ENCODE measurements at regions not wholly inside any gene's neighbourhood (a gene's known extent, or its start where the extent isn't known, plus 50 kb on each side); places are given as distances from the start of the nearest gene placed in this dataset.

GRCh38 chr10:1903982-1904381, 166.7 kb upstream of the ADARB2 start:
- Histone ChIP-seq H4K91ac (ENCODE audit: insufficient read depth, low read depth, low read length) (no peak overlapping the region), H4K8ac (ENCODE audit: low read depth in 2 of 2, low read length in 2 of 2) (no peak overlapping the region), H3K27ac (ENCODE audit: insufficient read depth, low read length) (no peak overlapping the region), H3K56ac (ENCODE audit: extremely low read depth, insufficient read depth, low read length) (no peak overlapping the region), H3K14ac (replicated peaks; ENCODE audit: low read depth, low read length) (no peak overlapping the region), H4K5ac (ENCODE audit: low read depth, low read length) (no peak overlapping the region), H2AFZ (replicated peaks; ENCODE audit: low read length, poor library complexity) (no peak overlapping the region), H2BK15ac (ENCODE audit: low read depth, low read length) (no peak overlapping the region), H3K9me3 (ENCODE audit: control insufficient read depth, insufficient read depth, low read length) (peaks cover 16% of the 10 kb centered on the region), H2BK120ac (ENCODE audit: low read depth, low read length) (no peak overlapping the region), H3K23ac (ENCODE audit: low read depth, low read length) (no peak overlapping the region), H3K4me1 (ENCODE audit: control insufficient read depth, insufficient read depth, low read length) (no peaks in the 10 kb centered on the region), H3K4me2 (ENCODE audit: low read depth, low read length) (no peak overlapping the region), H2BK5ac (ENCODE audit: low read depth, low read length, poor library complexity, severe bottlenecking) (no peak overlapping the region), H3K18ac (ENCODE audit: low read depth, low read length) (no peak overlapping the region), H3K27me3 (ENCODE audit: control insufficient read depth, insufficient read depth, low read length) (no peaks in the 10 kb centered on the region), H2BK20ac (ENCODE audit: low read depth, low read length) (no peak overlapping the region), H3K79me1 (ENCODE audit: low read depth in 1 of 2, low read length in 2 of 2) (no peaks in the 10 kb centered on the region), H3K4me3 (ENCODE audit: insufficient read depth, low read depth, low read length) (no peak overlapping the region), H3K9me1 (ENCODE audit: insufficient read depth, low read length) (no peaks in the 10 kb centered on the region), H3K9ac (ENCODE audit: low read depth, low read length) (no peak overlapping the region), H3K4ac (ENCODE audit: low read depth, low read length) (no peak overlapping the region), H3K36me3 (ENCODE audit: control insufficient read depth, insufficient read depth, low read length) (no peaks in the 10 kb centered on the region), H2AK5ac (ENCODE audit: low read depth, low read length) (no peak overlapping the region), H4K20me1 (ENCODE audit: insufficient read depth, low read length) (no peaks in the 10 kb centered on the region), H2AK9ac (replicated peaks; ENCODE audit: low read depth, low read length, poor library complexity) (no peak overlapping the region)
- in situ Hi-C loops (cut with MboI; ENCODE audit: low sequenced_read_pairs) (no loop called here), intact Hi-C loops (cut with micrococcal nuclease) (no loop called here), dilution Hi-C loops (cut with HindIII; ENCODE audit: low sequenced_read_pairs, unreplicated experiment) (no loop called here)
- no TSS peak for BruUV-seq (replicated peaks)
- no peak for TF ChIP-seq USF2 (IDR thresholded peaks at IDR 0.05; ENCODE audit: low read depth, low read length)
- WGBS, 2 experiments (ENCODE audit: extremely low coverage in 2 of 2, insufficient read length in 1 of 2) = no CpG with 5 or more reads among the region's 4 CpGs
- DNase-seq = no peak
- ChIA-PET POLR2A (ENCODE audit: unreplicated experiment) (no interaction called here), CTCF (no interaction called here)
- no peak for ATAC-seq (ENCODE audit: low read depth)
